H1 (cell line): ENCODE measurements at regions not wholly inside any gene's neighbourhood (a gene's known extent, or its start where the extent isn't known, plus 50 kb on each side); places are given as distances from the start of the nearest gene placed in this dataset.

ENCODE experiments used
- CTCF ChIA-PET: fragments of 300-600 bp; sonication (Branson Sonifier 250); formaldehyde crosslinking; loops from one replicate; lab custom pipeline; 2021; ENCODE audit not compliant: partially characterized antibody; lab: Charles Lee
- POLR2A ChIA-PET: fragments of 300-600 bp; sonication (Branson Sonifier 250); formaldehyde crosslinking; loops from one replicate; lab custom pipeline; 2021; ENCODE audit warnings: inconsistent platforms; ENCODE audit not compliant: partially characterized antibody; lab: Charles Lee
- DNase-seq, 2 experiments: peaks; one replicate each; pipeline versions ENCODE4 v3.0.0 to v3.0.0-alpha.2; 2010 to 2022; ENCODE audit warnings: low spot score in 2 of 2, low read depth in 1 of 2, mixed read lengths in 1 of 2
- FAIRE-seq: peaks from 2 replicates; lab custom pipeline; 2011; peaks lifted over from hg19 to GRCh38; lab: Jason Lieb, UNC
- H2AFZ ChIP-seq: 2 replicates; pipeline ENCODE4 v1.8.1; 2012; ENCODE audit warnings: low read length, inconsistent platforms
- H2AK5ac ChIP-seq: 2 replicates; pipeline ENCODE4 v1.6.1; 2013; ENCODE audit warnings: low read depth, low read length
- H2BK120ac ChIP-seq: replicated peaks from 2 replicates; pipeline ENCODE3; 2013; ENCODE audit warnings: low read depth, low read length, inconsistent platforms
- H2BK12ac ChIP-seq: 2 replicates; pipeline ENCODE4 v1.6.1; 2013; ENCODE audit warnings: low read depth, low read length
- H2BK15ac ChIP-seq: 2 replicates; pipeline ENCODE4 v1.6.1; 2013; ENCODE audit warnings: low read length
- H2BK20ac ChIP-seq: 2 replicates; pipeline ENCODE4 v1.6.1; 2013; ENCODE audit warnings: low read length
- H2BK5ac ChIP-seq: 2 replicates; pipeline ENCODE4 v1.6.1; 2013; ENCODE audit warnings: low read depth, low read length
- H3K14ac ChIP-seq: 2 replicates; pipeline ENCODE4 v1.6.1; 2013; ENCODE audit warnings: inconsistent platforms; ENCODE audit not compliant: insufficient read length
- H3K18ac ChIP-seq: 2 replicates; pipeline ENCODE4 v1.6.1; 2013; ENCODE audit warnings: low read length; ENCODE audit errors: extremely low read depth
- H3K23ac ChIP-seq: 2 replicates; pipeline ENCODE4 v1.6.1; 2013; ENCODE audit warnings: inconsistent platforms; ENCODE audit not compliant: insufficient read length
- H3K23me2 ChIP-seq: 2 replicates; pipeline ENCODE4 v1.6.1; 2013; ENCODE audit warnings: low read depth, low read length
- H3K27ac ChIP-seq: 2 replicates; pipeline ENCODE4 v1.6.1; 2011; ENCODE audit warnings: low read depth, low read length, inconsistent platforms
- H3K27me3 ChIP-seq, 4 experiments: replicated peaks in 1 of 4; 1 replicate in 1 of 4; 2 replicates in 3 of 4; pipeline versions ENCODE4 v1.6.1 to v1.8.1; 2011 to 2013; ENCODE audit warnings: low read length in 3 of 4, mild to moderate bottlenecking in 3 of 4, inconsistent platforms in 2 of 4, mixed read lengths in 2 of 4, moderate library complexity in 1 of 4; ENCODE audit not compliant: control insufficient read depth in 3 of 4, insufficient read depth in 3 of 4; ENCODE audit errors: extremely low read depth in 1 of 4
- H3K36me3 ChIP-seq, 4 experiments: 2 replicates each; pipeline versions ENCODE4 v1.6.1 to v1.8.1; 2011 to 2013; ENCODE audit warnings: mild to moderate bottlenecking in 4 of 4, low read length in 3 of 4, moderate library complexity in 2 of 4, control low read depth in 1 of 4, inconsistent platforms in 1 of 4; ENCODE audit not compliant: insufficient read depth in 4 of 4, control insufficient read depth in 2 of 4
- H3K4ac ChIP-seq: replicated peaks from 2 replicates; pipeline ENCODE3; 2013; ENCODE audit warnings: low read length, low read depth, mixed read lengths, inconsistent platforms; ENCODE audit not compliant: insufficient read length
- H3K4me1 ChIP-seq, 4 experiments: replicated peaks in 1 of 4; 1 replicate in 1 of 4; 2 replicates in 3 of 4; pipeline versions ENCODE4 v1.6.1 to v1.8.1; 2011 to 2013; ENCODE audit warnings: low read length in 3 of 4, inconsistent platforms in 2 of 4, mixed read lengths in 1 of 4; ENCODE audit not compliant: insufficient read depth in 4 of 4, control insufficient read depth in 3 of 4
- H3K4me2 ChIP-seq, 2 experiments: 2 replicates each; pipeline versions ENCODE4 v1.6.1 to v1.8.1; 2011 to 2013; ENCODE audit warnings: low read depth in 2 of 2, low read length in 2 of 2, control low read depth in 1 of 2, inconsistent platforms in 1 of 2, mild to moderate bottlenecking in 1 of 2; ENCODE audit not compliant: insufficient read depth in 1 of 2
- H3K4me3 ChIP-seq, 4 experiments: fragments of 200-600, 300-600 bp in 1 of 4; sonication (generic), shearing (Covaris generic), sonication (Bioruptor Twin) in 1 of 4; 2 replicates each; pipeline versions ENCODE4 v1.5.1 to v1.8.1; 2011 to 2016; ENCODE audit warnings: low read length in 4 of 4, low read depth in 3 of 4, control low read depth in 2 of 4, inconsistent platforms in 2 of 4, mild to moderate bottlenecking in 2 of 4, mixed read lengths in 1 of 4, moderate library complexity in 1 of 4; ENCODE audit not compliant: insufficient read depth in 2 of 4; ENCODE audit errors: extremely low read depth in 1 of 4
- H3K56ac ChIP-seq: replicated peaks from 2 replicates; pipeline ENCODE3; 2013; ENCODE audit warnings: low read depth, mild to moderate bottlenecking, mixed read lengths, low read length, inconsistent platforms; ENCODE audit not compliant: insufficient read length
- H3K79me1 ChIP-seq: 2 replicates; pipeline ENCODE4 v1.6.1; 2013; ENCODE audit warnings: low read depth, low read length, control low read depth
- H3K79me2 ChIP-seq, 2 experiments: 2 replicates each; pipeline versions ENCODE4 v1.6.1 to v1.8.1; 2012 to 2013; ENCODE audit warnings: low read length in 2 of 2, mild to moderate bottlenecking in 2 of 2, inconsistent platforms in 1 of 2; ENCODE audit not compliant: insufficient read depth in 2 of 2, control insufficient read depth in 1 of 2
- H3K9ac ChIP-seq, 4 experiments: replicated peaks in 1 of 4; 1 replicate in 1 of 4; 2 replicates in 3 of 4; pipeline versions ENCODE4 v1.6.1 to v1.8.1; 2011 to 2013; ENCODE audit warnings: low read depth in 3 of 4, low read length in 3 of 4, control low read depth in 2 of 4, mild to moderate bottlenecking in 2 of 4, moderate library complexity in 2 of 4, inconsistent platforms in 1 of 4; ENCODE audit errors: extremely low read depth in 1 of 4
- H3K9me3 ChIP-seq, 2 experiments: 2 replicates each; pipeline versions ENCODE4 v1.6.1 to v1.8.1; 2012 to 2013; ENCODE audit warnings: mild to moderate bottlenecking in 2 of 2, moderate library complexity in 2 of 2, control low read depth in 1 of 2, inconsistent platforms in 1 of 2, low read depth in 1 of 2, low read length in 1 of 2, mixed read lengths in 1 of 2; ENCODE audit not compliant: insufficient read depth in 2 of 2
- H4K20me1 ChIP-seq, 2 experiments: replicated peaks in 1 of 2; 2 replicates each; pipeline versions ENCODE3 to v1.8.1; 2011 to 2013; ENCODE audit warnings: inconsistent platforms in 2 of 2, low read length in 2 of 2, mild to moderate bottlenecking in 1 of 2; ENCODE audit not compliant: insufficient read depth in 2 of 2, control insufficient read depth in 1 of 2
- H4K5ac ChIP-seq: 2 replicates; pipeline ENCODE4 v1.6.1; 2013; ENCODE audit warnings: low read length, low read depth, mixed read lengths, inconsistent platforms; ENCODE audit not compliant: insufficient read length
- H4K8ac ChIP-seq: 2 replicates; pipeline ENCODE4 v1.8.0; 2013; ENCODE audit warnings: mild to moderate bottlenecking, moderate library complexity, low read length, inconsistent platforms; ENCODE audit not compliant: insufficient read depth; ENCODE audit errors: extremely low read depth
- H4K91ac ChIP-seq: replicated peaks from 2 replicates; pipeline ENCODE3; 2013; ENCODE audit warnings: low read length, mixed read lengths, inconsistent platforms; ENCODE audit not compliant: insufficient read length
- BCL11A ChIP-seq, 2 experiments: IDR thresholded peaks; one replicate each; pipeline ENCODE4 v1.6.1; 2011; ENCODE audit warnings: low read depth in 2 of 2, low read length in 2 of 2, mild to moderate bottlenecking in 2 of 2
- FOSL1 ChIP-seq: IDR thresholded peaks from 2 replicates; pipeline ENCODE4 v1.6.1; 2011; ENCODE audit warnings: mild to moderate bottlenecking, low read depth, low read length, moderate library complexity; ENCODE audit not compliant: insufficient read depth
- GTF2F1 ChIP-seq: IDR thresholded peaks from 2 replicates; pipeline ENCODE4 v1.6.1; 2012; ENCODE audit warnings: low read depth, low read length, improper control_type of control experiment, borderline replicate concordance
- KDM1A ChIP-seq: fragments of 200-600, 300-600 bp; sonication (generic); IDR thresholded peaks from 2 replicates; pipeline ENCODE4 v1.7.1; 2016; ENCODE audit warnings: mild to moderate bottlenecking, low read length, borderline replicate concordance
- KDM5A ChIP-seq: fragments of 200-600 bp; IDR thresholded peaks from 2 replicates; pipeline ENCODE4 v1.7.1; 2012; ENCODE audit warnings: mild to moderate bottlenecking, low read length, inconsistent platforms, mixed read lengths
- POLR2AphosphoS5 ChIP-seq: IDR thresholded peaks from 2 replicates; pipeline ENCODE4 v1.6.1; 2011; ENCODE audit warnings: low read depth, low read length
- RBBP5 ChIP-seq: IDR thresholded peaks from 2 replicates; pipeline ENCODE4 v1.7.1; 2012; ENCODE audit warnings: low read depth, mild to moderate bottlenecking, inconsistent platforms, low read length, moderate library complexity, borderline replicate concordance
- SAP30 ChIP-seq: fragments of 300-600 bp; sonication (generic); IDR thresholded peaks from 2 replicates; pipeline ENCODE4 v1.7.1; 2012; ENCODE audit warnings: low read length, moderate library complexity, mild to moderate bottlenecking, inconsistent platforms; ENCODE audit not compliant: insufficient read depth, insufficient replicate concordance
- SP1 ChIP-seq: IDR thresholded peaks from 2 replicates; pipeline ENCODE4 v1.6.1; 2011; ENCODE audit warnings: low read depth, low read length
- SP2 ChIP-seq: IDR thresholded peaks from 2 replicates; pipeline ENCODE4 v1.6.1; 2012; ENCODE audit warnings: mild to moderate bottlenecking, low read length, inconsistent platforms
- SP4 ChIP-seq: IDR thresholded peaks from 2 replicates; pipeline ENCODE4 v1.6.1; 2012; ENCODE audit warnings: low read length, inconsistent platforms
- USF2 ChIP-seq: IDR thresholded peaks from 2 replicates; pipeline ENCODE4 v1.6.1; 2011; ENCODE audit warnings: low read length, improper control_type of control experiment

GRCh38 chr1:94332516-94332915 is 85.7 kb upstream of the ABCD3 start:
- Histone ChIP-seq H3K23ac (no peak overlapping the region), H3K36me3 (no peaks in the 10 kb centered on the region), H2BK15ac (no peak overlapping the region), H3K79me1 (no peaks in the 10 kb centered on the region), H3K27ac (no peak overlapping the region), H4K8ac (no peak overlapping the region), H2AFZ (no peak overlapping the region), H3K14ac (no peak overlapping the region), H3K27me3 (no peaks in the 10 kb centered on the region; a peak in 1 of 7 replicates), H3K4me1 (peaks cover 0 to 7% (median 0%) of the 10 kb centered on the region in 4 experiments; a peak in 2 of 7 replicates), H3K9ac (no peak overlapping the region), H3K4me2 (no peak overlapping the region), H4K20me1 (no peaks in the 10 kb centered on the region), H3K4ac (no peak overlapping the region), H3K56ac (no peak overlapping the region), H2BK20ac (no peak overlapping the region), H2BK12ac (no peak overlapping the region), H3K79me2 (no peaks in the 10 kb centered on the region), H4K5ac (no peak overlapping the region), H3K4me3 (no peak overlapping the region), H3K18ac (no peak overlapping the region), H2BK120ac (no peak overlapping the region), H3K23me2 (no peaks in the 10 kb centered on the region), H2BK5ac (no peak overlapping the region), H3K9me3 (no peaks in the 10 kb centered on the region), H2AK5ac (no peak overlapping the region), H4K91ac (no peak overlapping the region)
- TF ChIP-seq RBBP5: no peak
- TF ChIP-seq POLR2AphosphoS5: no peak
- no peak for TF ChIP-seq KDM1A
- no peak for TF ChIP-seq SP2
- no peak for TF ChIP-seq USF2
- TF ChIP-seq GTF2F1: no peak
- TF ChIP-seq FOSL1: no peak
- TF ChIP-seq SP4: no peak
- no peak for TF ChIP-seq BCL11A (IDR thresholded peaks at IDR 0.05; ENCODE audit: low read depth in 2 of 2, low read length in 2 of 2)
- no peak for TF ChIP-seq KDM5A
- TF ChIP-seq SP1: no peak
- TF ChIP-seq SAP30: no peak
- FAIRE-seq (no peak), DNase-seq (no peak)
- CTCF ChIA-PET: interaction anchor here (0.8 to 21.6 kb wide), 8 partner anchors 11 to 300 kb away, joined by 3 to 807 read pairs (median 57); partner anchors contain the start of gene ARHGAP29
- POLR2A ChIA-PET: no interaction called here
